ENCODE measurements at regions not wholly inside any gene's neighbourhood (a gene's known extent, or its start where the extent isn't known, plus 50 kb on each side); places are given as distances from the start of the nearest gene placed in this dataset.
"Not testable (repeated sequence)": the region's sequence is repeated elsewhere in the genome, so short reads cannot be mapped to it uniquely, and the experiment has no call there.

GRCh38 chr1:80305466-80305865 is 1298.9 kb upstream of the ADGRL4 start:
- TF ChIP-seq ZFX (IDR thresholded peaks at IDR 0.05; ENCODE audit: borderline replicate concordance) (no peak), CTCF (IDR thresholded peaks at IDR 0.05) (no peak)
- no peak overlapping the region for H3K27ac ChIP-seq

GRCh38 chr1:80293818-80294217 is 1287.3 kb upstream of the ADGRL4 start:
- H3K27ac ChIP-seq: no peak overlapping the region

GRCh38 chr1:80288750-80289149 is 1282.2 kb upstream of the ADGRL4 start:
- not testable (repeated sequence) for H3K27ac ChIP-seq

More at GRCh38 chr1:80293818-80294217, 1287.3 kb upstream of the ADGRL4 start:
- TF ChIP-seq CTCF (IDR thresholded peaks at IDR 0.05): no peak
- TF ChIP-seq ZFX (IDR thresholded peaks at IDR 0.05; ENCODE audit: borderline replicate concordance): no peak

- H3K27ac ChIP-seq: no peak overlapping the region
- TF ChIP-seq CTCF (IDR thresholded peaks at IDR 0.05) (no peak), ZFX (IDR thresholded peaks at IDR 0.05; ENCODE audit: borderline replicate concordance) (no peak)
Measured at GRCh38 chr1:80282536-80282935, 1276.0 kb upstream of the ADGRL4 start.

- TF ChIP-seq ZFX (IDR thresholded peaks at IDR 0.05; ENCODE audit: borderline replicate concordance) (no peak), CTCF (IDR thresholded peaks at IDR 0.05) (no peak)
- H3K27ac ChIP-seq: no peak overlapping the region
Measured at GRCh38 chr1:80278936-80279335, 1272.4 kb upstream of the ADGRL4 start.

GRCh38 chr1:80274256-80274655 is 1267.7 kb upstream of the ADGRL4 start:
- H3K27ac ChIP-seq: no peak overlapping the region
- TF ChIP-seq CTCF (IDR thresholded peaks at IDR 0.05) (no peak), ZFX (IDR thresholded peaks at IDR 0.05; ENCODE audit: borderline replicate concordance) (no peak)

GRCh38 chr1:80272495-80272894 is 1266.0 kb upstream of the ADGRL4 start:
- no peak for TF ChIP-seq CTCF (IDR thresholded peaks at IDR 0.05)

GRCh38 chr1:80258659-80259058 is 1252.1 kb upstream of the ADGRL4 start:
- H3K27ac ChIP-seq: no peak overlapping the region
- no peak for TF ChIP-seq CTCF (IDR thresholded peaks at IDR 0.05)

More at GRCh38 chr1:80272495-80272894, 1266.0 kb upstream of the ADGRL4 start:
- no peak overlapping the region for H3K27ac ChIP-seq
